ENCODE measurements at regions not wholly inside any gene's neighbourhood (a gene's known extent, or its start where the extent isn't known, plus 50 kb on each side); places are given as distances from the start of the nearest gene placed in this dataset.

DNA sequence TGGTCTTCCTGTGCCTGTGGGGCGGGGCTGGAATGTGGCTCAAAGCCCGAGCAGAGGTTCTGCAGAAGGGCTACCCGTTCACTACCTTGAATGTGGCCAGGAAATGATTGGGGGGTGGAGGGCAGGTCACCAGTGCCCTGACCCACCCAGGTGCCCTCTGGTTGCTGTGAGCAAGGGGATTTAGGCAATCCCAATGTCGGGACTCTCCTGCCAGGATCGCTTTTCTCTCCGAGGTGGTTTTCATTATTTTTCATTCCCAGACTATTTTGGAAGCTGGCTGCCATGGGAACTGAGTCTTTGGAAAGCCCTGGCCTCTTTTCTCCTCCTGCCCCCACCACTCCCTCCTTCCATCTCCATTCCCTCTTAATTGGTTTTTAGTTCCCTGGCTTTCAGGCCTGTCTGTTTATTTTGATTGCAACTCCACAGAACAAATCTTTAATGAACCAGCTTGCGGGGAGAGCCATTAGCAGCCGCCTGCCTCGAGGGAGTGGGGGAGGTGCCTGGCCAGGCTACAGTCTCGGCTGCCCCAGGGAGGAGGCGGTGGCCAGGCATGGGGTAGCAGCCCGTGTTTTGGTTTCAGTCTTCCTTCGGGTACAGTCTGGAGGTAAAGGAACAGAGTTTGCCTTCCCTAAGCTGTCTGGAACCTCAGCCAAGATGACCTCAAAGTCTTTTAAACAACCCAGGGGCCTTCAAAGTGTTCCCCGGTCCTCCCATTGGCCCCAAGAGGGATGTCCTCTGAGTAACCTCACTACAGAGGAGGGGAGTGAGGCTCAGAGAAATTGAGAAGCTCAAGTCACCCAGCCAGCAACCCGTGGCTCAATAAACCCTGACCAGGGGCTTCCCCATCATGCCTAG lies 114.4 kb upstream of the HAAO start:
- FAIRE-seq = no peak
- DNase-seq (ENCODE audit: insufficient read length, low spot score) = no peak
- no peak for TF ChIP-seq POLR2A (IDR thresholded peaks at IDR 0.05; ENCODE audit: low read depth, low read length)

DNA sequence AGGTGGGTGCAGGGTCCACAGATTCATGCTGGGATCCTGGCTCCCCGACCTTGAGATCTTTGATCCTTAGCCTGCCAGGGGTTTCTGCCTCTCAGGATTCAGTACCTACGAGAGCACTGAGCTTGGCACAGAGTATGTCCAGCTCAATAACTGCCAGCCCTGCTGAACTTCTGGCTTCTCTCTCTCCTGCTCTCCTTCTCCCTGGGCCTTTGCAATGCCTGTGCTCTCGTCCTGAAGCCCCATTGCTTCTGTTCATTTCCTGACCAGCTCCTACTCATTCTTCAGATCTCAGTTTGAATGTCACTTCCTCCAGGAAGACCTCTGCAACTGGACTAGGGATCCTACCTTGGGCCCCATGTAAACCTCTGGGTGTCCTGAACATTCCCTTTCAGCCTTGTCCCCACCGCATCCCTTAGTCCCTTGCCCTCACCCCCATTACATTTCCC lies 113.8 kb upstream of the HAAO start:
- DNase-seq (ENCODE audit: insufficient read length, low spot score) (no peak), FAIRE-seq (no peak)
- TF ChIP-seq POLR2A (IDR thresholded peaks at IDR 0.05; ENCODE audit: low read depth, low read length) = no peak

DNA sequence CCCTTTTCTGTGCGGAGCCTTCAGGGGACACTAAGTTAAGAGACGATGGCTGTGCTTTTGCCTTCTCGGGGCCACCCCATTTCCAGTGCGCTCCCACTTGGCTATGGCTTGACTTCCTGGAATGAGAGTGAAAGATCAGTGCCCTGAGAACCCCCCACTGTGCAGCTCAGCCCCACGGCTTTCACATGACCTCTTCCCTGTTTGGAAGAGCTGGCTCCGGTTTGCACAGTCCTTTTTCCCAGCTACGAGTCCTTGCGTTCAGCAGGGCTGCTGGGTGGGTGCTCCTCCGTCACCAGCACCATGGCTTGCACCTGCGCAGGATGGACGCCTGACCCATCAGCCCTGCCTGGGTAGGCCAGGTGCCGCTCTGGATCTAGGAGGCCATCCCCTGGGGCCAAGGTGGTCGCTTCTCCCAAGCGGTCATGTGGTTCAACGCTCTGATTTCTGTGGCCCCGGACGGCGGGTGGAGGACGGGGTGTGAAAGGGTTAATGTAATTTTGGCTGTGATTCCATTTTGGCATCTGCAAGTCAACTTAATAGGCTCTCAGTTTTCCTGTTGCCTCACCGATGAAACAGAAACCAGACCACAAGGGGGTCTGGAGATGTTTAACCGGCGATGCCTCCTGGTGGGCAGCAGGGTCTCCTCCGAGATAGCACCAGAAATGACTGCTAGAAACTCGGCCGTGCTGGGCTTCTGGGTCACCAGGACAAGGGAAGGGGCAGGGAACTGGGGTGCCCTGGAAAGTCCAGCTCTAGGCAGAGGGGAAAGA lies 113.1 kb upstream of the HAAO start:
- DNase-seq (ENCODE audit: insufficient read length, low spot score) (no peak), FAIRE-seq (no peak)
- no peak for TF ChIP-seq POLR2A (IDR thresholded peaks at IDR 0.05; ENCODE audit: low read depth, low read length)

DNA sequence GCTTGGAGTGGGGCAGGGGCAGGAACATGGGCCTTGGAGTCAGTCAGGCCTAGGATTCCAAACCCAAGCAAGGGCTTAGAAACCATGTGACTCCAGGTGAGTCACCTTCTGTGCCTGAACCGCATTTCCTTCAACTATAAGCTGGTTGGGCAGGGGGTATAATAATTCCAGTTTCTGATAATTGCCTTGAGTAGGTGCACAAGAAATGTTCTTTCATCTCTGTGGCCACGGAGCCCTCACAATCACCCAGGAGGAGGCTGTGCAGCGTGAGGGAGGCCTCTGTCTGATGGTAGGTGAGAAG lies 112.1 kb upstream of the HAAO start:
- TF ChIP-seq POLR2A (IDR thresholded peaks at IDR 0.05; ENCODE audit: low read depth, low read length) = no peak
- no peak for FAIRE-seq
- no peak for DNase-seq (ENCODE audit: insufficient read length, low spot score)

DNA sequence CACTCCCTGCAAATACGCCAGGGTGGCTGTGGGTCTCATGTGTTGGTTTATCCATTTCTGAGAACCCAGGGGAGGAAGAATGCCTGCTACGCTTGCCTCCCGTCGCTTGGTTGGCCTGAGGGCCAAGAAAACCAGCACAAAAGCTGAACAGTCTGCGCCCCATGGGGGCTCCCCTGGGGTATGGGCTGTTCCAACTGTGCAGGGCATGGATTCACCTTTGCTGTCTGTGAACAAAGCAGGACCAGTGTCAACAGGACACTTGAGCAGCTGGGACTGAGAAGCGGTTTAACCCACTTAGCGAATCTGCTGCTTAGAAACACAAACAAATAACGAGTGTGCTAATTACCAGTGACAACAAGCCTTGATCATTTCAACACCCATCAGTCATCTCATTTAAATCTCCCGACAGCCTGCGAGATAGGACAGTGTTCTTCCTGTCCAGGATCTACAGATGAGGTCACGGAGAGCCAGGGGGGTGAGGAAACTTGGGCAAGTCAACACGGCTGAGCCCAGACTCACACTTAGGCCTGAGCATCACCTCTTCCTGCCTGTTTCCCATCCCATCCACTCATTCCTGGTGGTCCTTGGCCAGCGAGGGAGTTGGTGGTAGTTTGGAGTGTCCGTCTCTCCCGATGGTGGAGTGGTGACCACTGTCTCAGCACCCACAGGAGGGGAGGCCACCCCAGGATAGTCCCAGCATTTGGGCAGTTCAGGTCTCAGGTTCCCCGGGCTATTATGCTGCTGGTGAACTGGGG lies 111.6 kb upstream of the HAAO start:
- no peak for FAIRE-seq
- DNase-seq (ENCODE audit: insufficient read length, low spot score) = no peak
- TF ChIP-seq POLR2A (IDR thresholded peaks at IDR 0.05; ENCODE audit: low read depth, low read length) = no peak

DNA sequence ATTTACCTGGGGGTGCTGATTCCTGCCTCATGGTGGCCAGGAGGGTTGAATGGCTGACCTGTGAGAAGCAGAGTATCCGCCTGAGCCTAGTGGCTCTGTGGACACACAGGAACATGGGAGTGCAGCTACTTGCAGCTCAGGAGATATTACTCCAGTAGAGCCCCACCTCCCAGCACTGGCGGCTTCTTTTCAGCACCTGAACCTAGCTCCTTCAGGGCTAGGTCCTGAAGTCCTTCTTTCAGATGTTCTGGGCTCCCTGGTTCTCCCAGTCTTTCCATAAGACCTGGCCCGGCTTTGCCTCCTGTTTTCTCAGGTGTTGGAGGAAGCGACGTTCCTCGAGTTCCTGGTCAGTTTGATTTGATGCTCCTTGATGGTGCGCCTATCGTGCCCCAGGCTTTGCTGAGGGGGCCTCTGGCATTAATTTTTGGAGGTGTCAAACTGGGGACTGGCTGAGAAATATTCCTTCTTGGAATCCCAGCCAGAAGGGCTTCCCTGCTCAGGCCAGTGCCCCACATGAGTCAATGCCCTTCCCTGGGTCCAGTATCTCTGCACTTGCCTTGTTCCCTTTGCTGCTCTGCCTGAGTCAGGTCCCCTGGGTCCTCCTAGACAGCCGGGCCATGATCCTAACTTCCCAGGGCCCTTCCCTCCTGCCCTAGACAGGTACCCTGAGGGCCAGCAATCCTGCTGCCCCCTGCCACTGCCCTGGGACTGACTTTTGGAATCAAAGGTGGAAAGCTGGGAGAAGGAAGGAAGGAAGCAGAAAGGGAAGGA lies 110.7 kb upstream of the HAAO start:
- no peak for TF ChIP-seq POLR2A (IDR thresholded peaks at IDR 0.05; ENCODE audit: low read depth, low read length)
- DNase-seq (ENCODE audit: insufficient read length, low spot score) (no peak), FAIRE-seq (no peak)

DNA sequence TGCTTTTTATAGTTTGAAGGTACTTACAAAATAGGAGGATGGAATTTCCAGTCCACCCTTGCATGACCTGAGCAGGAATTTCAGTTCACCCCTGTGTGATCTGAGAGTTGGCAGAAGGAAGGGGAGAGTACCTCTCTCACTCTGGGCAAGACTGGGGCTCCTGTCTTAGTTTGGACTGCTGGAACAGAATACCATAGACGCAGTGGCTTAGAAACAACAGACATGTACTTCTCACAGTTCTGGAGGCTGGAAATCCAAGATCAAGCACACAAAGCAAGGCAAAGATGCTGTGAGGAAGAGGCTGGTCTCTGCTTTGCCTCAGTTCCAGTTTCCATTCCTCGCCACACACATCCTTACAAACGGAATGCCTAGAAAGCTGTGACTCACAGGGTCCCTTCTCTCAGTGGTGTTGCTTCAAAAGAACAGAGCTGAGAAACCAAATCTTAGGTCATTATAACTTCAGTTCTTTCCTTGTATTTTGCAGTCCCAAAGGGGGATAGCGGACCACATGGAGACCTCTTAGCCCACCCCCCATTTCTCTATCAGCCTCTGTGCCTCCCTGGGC lies 108.8 kb upstream of the HAAO start:
- TF ChIP-seq POLR2A (IDR thresholded peaks at IDR 0.05; ENCODE audit: low read depth, low read length) = no peak
- FAIRE-seq (no peak), DNase-seq (ENCODE audit: insufficient read length, low spot score) (no peak)

DNA sequence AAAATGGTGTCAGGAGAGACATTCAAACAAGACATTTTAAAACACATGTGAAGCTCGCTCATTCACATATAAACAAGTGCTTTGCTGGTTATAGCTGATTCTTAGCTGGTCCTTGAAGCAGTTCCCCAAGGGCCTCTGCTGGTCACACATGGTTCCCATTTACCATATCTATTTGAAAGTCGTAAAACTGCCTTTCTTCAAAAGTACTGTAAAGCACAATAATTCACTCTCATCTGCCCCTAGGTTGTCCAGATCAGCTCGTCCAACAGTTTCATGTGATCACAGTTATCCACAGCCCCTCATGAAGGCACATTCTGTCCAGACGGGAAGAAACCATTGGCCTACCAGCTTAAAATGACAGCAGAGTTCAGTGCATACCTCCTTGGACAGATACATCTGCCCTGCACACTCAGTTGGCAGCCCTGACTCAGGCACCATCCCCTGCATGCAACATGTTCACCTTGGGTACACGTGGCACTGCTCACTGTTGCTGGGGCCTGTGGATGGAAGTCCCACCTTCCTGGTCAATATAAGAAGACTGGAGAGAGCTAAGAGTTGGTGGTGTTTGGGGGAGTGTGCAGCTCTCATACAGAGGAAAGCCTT lies 108.0 kb upstream of the HAAO start:
- FAIRE-seq = no peak
- TF ChIP-seq POLR2A (IDR thresholded peaks at IDR 0.05; ENCODE audit: low read depth, low read length) = no peak
- no peak for DNase-seq (ENCODE audit: insufficient read length, low spot score)

DNA sequence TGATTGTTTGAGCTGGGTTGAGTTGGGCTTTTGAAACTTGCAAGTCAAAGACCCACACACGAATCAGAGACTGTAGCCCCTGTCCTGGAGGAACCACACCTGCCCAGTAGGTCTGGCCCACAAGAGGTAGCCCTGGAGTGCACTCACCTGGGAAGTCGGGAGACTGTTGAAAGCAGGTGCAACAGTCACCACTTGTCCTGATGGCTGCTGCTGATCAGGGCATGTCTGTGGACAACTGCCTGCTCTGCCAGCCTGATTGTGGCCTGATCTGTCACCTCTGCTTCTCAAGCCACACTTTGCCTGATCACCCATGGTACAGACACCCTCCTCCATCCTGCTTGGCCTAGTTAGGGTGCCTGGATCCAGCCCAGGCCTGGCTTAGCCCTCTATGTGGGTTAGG lies 105.0 kb upstream of the HAAO start:
- DNase-seq (ENCODE audit: insufficient read length, low spot score) (no peak), FAIRE-seq (no peak)
- no peak for TF ChIP-seq POLR2A (IDR thresholded peaks at IDR 0.05; ENCODE audit: low read depth, low read length)

DNA sequence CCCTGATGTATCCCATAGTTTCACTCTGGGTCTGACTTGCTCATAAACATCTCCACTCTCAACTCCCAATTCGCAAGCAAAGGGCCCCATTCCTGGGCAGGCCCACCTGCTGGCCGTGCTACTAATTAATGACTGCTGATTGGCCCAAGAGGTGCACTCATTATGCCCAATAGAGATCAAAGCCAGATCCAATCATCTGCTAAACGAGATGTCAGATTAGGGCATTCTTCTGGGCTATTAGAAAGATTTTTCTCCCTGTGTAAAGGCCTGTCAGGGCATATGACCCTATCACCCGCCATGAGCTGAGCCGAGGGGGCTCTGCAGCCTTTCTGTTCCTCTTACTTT lies 103.4 kb upstream of the HAAO start:
- FAIRE-seq = no peak
- no peak for TF ChIP-seq POLR2A (IDR thresholded peaks at IDR 0.05; ENCODE audit: low read depth, low read length)

DNA sequence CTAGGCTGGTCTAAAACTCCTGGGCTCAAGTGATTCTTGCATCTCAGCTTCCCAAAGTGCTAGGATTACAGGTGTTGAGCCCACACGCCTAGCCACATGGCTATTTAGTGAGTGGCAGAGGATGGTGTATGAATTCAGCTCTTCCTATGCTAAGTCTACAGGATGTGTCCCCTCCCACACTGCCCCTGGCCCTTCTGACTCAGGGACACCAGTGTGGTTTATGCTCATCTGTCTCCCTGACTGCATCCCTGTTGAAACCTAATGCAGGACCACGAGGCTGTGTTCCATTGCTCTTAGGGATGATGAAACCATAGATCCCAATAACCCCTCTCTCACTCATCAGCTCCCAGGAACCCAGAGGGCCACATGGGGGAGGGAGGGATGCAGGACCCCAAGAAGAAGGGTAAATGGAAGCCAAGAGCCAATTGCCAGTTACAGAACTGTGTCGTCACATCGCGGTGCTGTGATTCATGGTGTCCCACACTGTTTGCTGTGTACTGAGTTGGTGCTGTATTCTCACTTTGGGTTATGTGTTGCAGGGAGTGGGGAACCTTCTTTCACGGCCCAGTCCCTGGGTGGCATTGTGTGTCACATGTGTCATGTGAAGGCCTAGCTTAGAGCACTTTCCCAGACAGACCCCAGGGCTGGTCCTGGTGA lies 102.9 kb upstream of the HAAO start:
- DNase-seq (ENCODE audit: insufficient read length, low spot score) = no peak
- no peak for FAIRE-seq
- no peak for TF ChIP-seq POLR2A (IDR thresholded peaks at IDR 0.05; ENCODE audit: low read depth, low read length)

More for the DNA sequence above, 103.4 kb upstream of the HAAO start:
- no peak for DNase-seq (ENCODE audit: insufficient read length, low spot score)

DNA sequence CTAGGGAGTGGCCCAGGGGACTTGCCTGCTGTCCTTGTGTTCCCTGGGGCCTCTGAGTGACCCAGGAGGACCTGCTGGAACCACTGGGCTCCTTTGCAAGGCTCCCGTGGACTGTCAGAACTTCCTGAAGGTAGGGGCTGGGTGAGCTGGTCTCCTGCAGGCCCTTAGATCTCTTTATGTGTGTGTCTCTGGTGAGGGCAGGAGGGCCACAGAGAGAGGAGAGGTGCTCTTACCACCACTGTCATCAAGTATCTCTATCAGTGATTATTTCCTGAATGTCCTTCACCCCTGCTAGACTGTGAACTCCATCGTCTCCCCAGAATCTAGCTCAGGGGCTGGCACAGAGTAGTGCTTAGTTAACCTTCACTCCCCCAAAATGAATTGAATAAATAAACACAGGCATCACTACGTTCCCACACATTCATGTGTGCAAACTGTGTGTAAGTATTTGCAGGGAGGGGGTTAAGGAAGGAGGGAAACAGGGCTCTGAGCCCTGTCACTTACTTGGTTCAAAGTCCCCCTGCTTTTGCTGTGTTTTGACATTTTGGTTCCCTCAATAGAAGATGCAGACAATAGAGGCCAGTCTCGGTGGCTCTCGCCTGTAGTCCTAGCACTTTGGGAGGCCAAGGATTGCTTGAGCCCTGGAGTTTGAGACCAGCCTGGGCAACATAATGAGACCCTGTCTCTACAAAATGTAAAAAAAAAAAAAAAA lies 100.8 kb upstream of the HAAO start:
- FAIRE-seq = no peak
- no peak for DNase-seq (ENCODE audit: insufficient read length, low spot score)
- TF ChIP-seq POLR2A (IDR thresholded peaks at IDR 0.05; ENCODE audit: low read depth, low read length) = no peak

Data from H54 (cell line).